ENCODE measurements at regions not wholly inside any gene's neighbourhood (a gene's known extent, or its start where the extent isn't known, plus 50 kb on each side); places are given as distances from the start of the nearest gene placed in this dataset.

GRCh38 chr18:52007105-52007504 lies 332.9 kb upstream of the DCC start:
- ChIA-PET POLR2A (no interaction called here), RAD21 (ENCODE audit: low non-redundant PET in 1 of 2, low total read pairs in 2 of 2, uncharacterized antibody in 2 of 2, unreplicated experiment in 2 of 2) (no interaction called here), CTCF (no interaction called here)
- Histone ChIP-seq H3K9me3 (ENCODE audit: control insufficient read depth in 1 of 2, insufficient read depth in 1 of 2, low read depth in 1 of 2, low read length in 2 of 2) (peaks cover 14 to 17% of the 10 kb centered on the region in 2 experiments; a peak in 2 of 4 replicates), H3K9ac (ENCODE audit: low read length) (no peak overlapping the region), H3K27me3 (ENCODE audit: insufficient read depth, low read length) (no peaks in the 10 kb centered on the region), H3K27ac (ENCODE audit: low read depth, low read length) (no peak overlapping the region), H2AFZ (ENCODE audit: low read depth, low read length, poor library complexity, severe bottlenecking) (no peak overlapping the region), H3K4me1 (ENCODE audit: control insufficient read depth in 1 of 2, insufficient read depth in 2 of 2, low read length in 2 of 2) (no peaks in the 10 kb centered on the region), H4K20me1 (ENCODE audit: insufficient read depth) (no peaks in the 10 kb centered on the region), H3K79me2 (ENCODE audit: insufficient read depth, low read length) (no peaks in the 10 kb centered on the region), H3K9me2 (ENCODE audit: insufficient read depth) (no peaks in the 10 kb centered on the region), H3K4me3 (replicated peaks in 1 of 2; ENCODE audit: low read depth in 1 of 2, low read length in 2 of 2) (no peak overlapping the region), H3K4me2 (ENCODE audit: low read length) (no peak overlapping the region), H3K36me3 (ENCODE audit: control insufficient read depth in 1 of 2, insufficient read depth in 2 of 2, low read length in 2 of 2) (no peaks in the 10 kb centered on the region)
- BruUV-seq (replicated peaks): no TSS peak
- TF ChIP-seq POLR2A (IDR thresholded peaks at IDR 0.05; ENCODE audit: borderline replicate concordance, extremely low read depth, insufficient read depth, insufficient read length) (no peak), ZBTB33 (IDR thresholded peaks at IDR 0.05; ENCODE audit: extremely low read depth, insufficient replicate concordance, low read length) (no peak), ATF3 (IDR thresholded peaks at IDR 0.05) (no peak), SRF (IDR thresholded peaks at IDR 0.05; ENCODE audit: low read depth) (no peak), TCF7L2 (IDR thresholded peaks at IDR 0.05; ENCODE audit: borderline replicate concordance, extremely low read depth, insufficient read depth, insufficient read length) (no peak), FOSL1 (IDR thresholded peaks at IDR 0.05; ENCODE audit: low read depth) (no peak), ZFX (IDR thresholded peaks at IDR 0.05) (no peak), CTCF (IDR thresholded peaks at IDR 0.05 in 2 of 3, conservative IDR thresholded peaks at IDR 0.05 in 1 of 3; ENCODE audit: borderline replicate concordance in 1 of 3, insufficient read depth in 1 of 3, low read depth in 2 of 3, low read length in 2 of 3) (no peak), REST (IDR thresholded peaks at IDR 0.05; ENCODE audit: low read depth) (no peak), EZH2phosphoT487 (IDR thresholded peaks at IDR 0.05; ENCODE audit: borderline replicate concordance) (no peak)
- ATAC-seq (no peak), DNase-seq (ENCODE audit: low read depth, low spot score) (no peak)
- intact Hi-C loops (cut with micrococcal nuclease): no loop called here

Measured in HCT116 (cell line).